ENCODE measurements at regions not wholly inside any gene's neighbourhood (a gene's known extent, or its start where the extent isn't known, plus 50 kb on each side); places are given as distances from the start of the nearest gene placed in this dataset.

- TF ChIP-seq CTCF (IDR thresholded peaks at IDR 0.05): no peak
- TF ChIP-seq EP300 (IDR thresholded peaks at IDR 0.05): no peak
Measured at GRCh38 chr7:10483671-10484070, 490.0 kb upstream of the PHF14 start.

All from sigmoid colon (tissue), 4 donors.